Heart left ventricle (tissue), 16 donors: ENCODE measurements at regions not wholly inside any gene's neighbourhood (a gene's known extent, or its start where the extent isn't known, plus 50 kb on each side); places are given as distances from the start of the nearest gene placed in this dataset.
"Not testable (repeated sequence)": the region's sequence is repeated elsewhere in the genome, so short reads cannot be mapped to it uniquely, and the experiment has no call there.

Experiments
- ATAC-seq, 4 donors: fragments of 200-7000 bp; cut with Tn5 transposase; one replicate each; pipeline ENCODE4 v1.9.1; 2020 to 2022; ENCODE audit warnings: moderate library complexity in 4 of 4, mild to moderate bottlenecking in 3 of 4, moderate number of reproducible peaks in 1 of 4
- DNase-seq, 5 donors: peaks; one replicate each; pipeline ENCODE4 v3.0.0-alpha.2; 2020
- H3K27ac ChIP-seq, 12 donors: fragments of 200-600 bp; sonication (generic) in 4 of 12; one replicate each; pipeline versions ENCODE4 v1.5.0 to v1.8.0; 2016 to 2022; ENCODE audit warnings: mild to moderate bottlenecking in 2 of 12
- H3K27me3 ChIP-seq, 9 donors: fragments of 200-600 bp; sonication (generic) in 2 of 9; one replicate each; pipeline versions ENCODE4 v1.5.1 to v1.8.0; 2016 to 2022; ENCODE audit warnings: mild to moderate bottlenecking in 3 of 9
- H3K36me3 ChIP-seq, 9 donors: fragments of 200-600 bp; sonication (generic) in 2 of 9; one replicate each; pipeline versions ENCODE4 v1.5.0 to v1.8.0; 2018 to 2022; ENCODE audit warnings: mild to moderate bottlenecking in 2 of 9
- H3K4me1 ChIP-seq, 12 donors: fragments of 200-600 bp; sonication (generic) in 4 of 12; one replicate each; pipeline versions ENCODE4 v1.5.0 to v1.8.0; 2016 to 2022; ENCODE audit warnings: mild to moderate bottlenecking in 3 of 12
- H3K4me3 ChIP-seq, 12 donors: fragments of 200-600 bp; sonication (generic) in 4 of 12; one replicate each; pipeline versions ENCODE4 v1.5.0 to v1.8.0; 2017 to 2022; ENCODE audit warnings: mild to moderate bottlenecking in 9 of 12, moderate library complexity in 4 of 12
- H3K9me3 ChIP-seq, 12 donors: fragments of 200-600 bp; sonication (generic) in 4 of 12; one replicate each; pipeline versions ENCODE4 v1.5.0 to v1.8.0; 2016 to 2022; ENCODE audit warnings: mild to moderate bottlenecking in 1 of 12
- CTCF ChIP-seq, 12 donors: fragments of 200-600 bp; sonication (generic) in 4 of 12; IDR thresholded peaks; one replicate each; pipeline versions ENCODE4 v1.5.0 to v1.8.0; 2018 to 2022; ENCODE audit warnings: antibody characterized with exemption in 12 of 12, mild to moderate bottlenecking in 5 of 12
- POLR2A ChIP-seq, 2 donors: fragments of 450-650 bp; IDR thresholded peaks; one replicate each; pipeline ENCODE4 v1.6.1; 2017; ENCODE audit warnings: antibody characterized with exemption in 2 of 2, mild to moderate bottlenecking in 2 of 2, moderate library complexity in 2 of 2
- WGBS, 4 donors: extraction: QIAGEN DNeasy Blood & Tissue Kit in 2 of 4; methylation state at CpG; one replicate each; pipeline versions ENCODE4 v1.1.5 to v1.1.7; 2013 to 2018; 5-methylcytosine and 5-hydroxymethylcytosine counted together
- intact Hi-C, 10 donors: fragments of 100-400 bp; cut with DNase I; formaldehyde crosslinking; loops; one replicate each; pipeline versions ENCODE4 v1.11.1 to v1.14.2; 2022
- donor health status: ischemic (EF 13 %, LVEDD 7.1; RV severe dilation, severe dysfunction).
- donor health status: healthy with polysubstance abuse.
- donor health status: DM: no; HTN: yes; CAD: no.
- donor health status: DM: no; HTN: no; CAD: no.
- donor health status: ischemic (EF 25% LVEDD 6.9; RV normal size, moderate dysfunction).
- donor health status: ischemic (EF 25% LVEDD 5.7; RV mildly dilated, moderate dysfunction).
- donor health status: healthy.
- donor health status: DM: yes; HTN: yes; CAD: no.
- donor health status: ischemic (EF 35%, LVEDD 5.7; RV mildly dilated, moderate dysfunction).
- donor health status: nonischemic (EF 11% LVEDD 7.7; RV severe dilation, severe dysfunction).
- donor health status: DM: yes; HTN: yes; CAD: no.
- donor health status: PGD.
- donor health status: ischemic (EF 29% LVEDD 5.4; RV normal size, mild dysfunction).
- donor health status: nonischemic (EF 23%, LVEDD 6.1; RV moderate dilation, normal function).

GRCh38 chr4:31259119-31259518 is 539.0 kb downstream of the PCDH7 start:
- DNase-seq (no peak), ATAC-seq (no peak)
- WGBS, 4 donors: 89 to 97% (median 96%) methylated on average over 9 to 15 of the region's 15 CpGs
- Histone ChIP-seq H3K4me3 (no peak overlapping the region), H3K4me1 (no peaks in the 10 kb centered on the region), H3K36me3 (no peaks in the 10 kb centered on the region), H3K27ac (no peak overlapping the region), H3K9me3 (no peaks in the 10 kb centered on the region), H3K27me3 (no peaks in the 10 kb centered on the region)
- no peak for TF ChIP-seq POLR2A (IDR thresholded peaks at IDR 0.05)
- no peak for TF ChIP-seq CTCF (IDR thresholded peaks at IDR 0.05)
- intact Hi-C loops: no loop called here

- no peak for ATAC-seq
- Histone ChIP-seq H3K9me3 (no peaks in the 10 kb centered on the region), H3K36me3 (no peaks in the 10 kb centered on the region), H3K4me1 (no peaks in the 10 kb centered on the region), H3K4me3 (no peak overlapping the region), H3K27ac (no peak overlapping the region), H3K27me3 (no peaks in the 10 kb centered on the region)
- 25 to 32% (median 28%) methylated on average over 2 of the region's 2 CpGs for WGBS, 4 donors
- TF ChIP-seq POLR2A (IDR thresholded peaks at IDR 0.05): no peak
- no peak for TF ChIP-seq CTCF (IDR thresholded peaks at IDR 0.05)
- intact Hi-C loops: no loop called here
- no peak for DNase-seq
Observed at GRCh38 chr4:31261632-31262031, 541.5 kb downstream of the PCDH7 start.

GRCh38 chr4:31266094-31266493 is 545.9 kb downstream of the PCDH7 start:
- H3K36me3 ChIP-seq, H3K4me3 ChIP-seq, DNase-seq, ATAC-seq, H3K27me3 ChIP-seq, H3K9me3 ChIP-seq, H3K4me1 ChIP-seq, H3K27ac ChIP-seq, intact Hi-C loops: not testable (repeated sequence)
- WGBS, 4 donors: 94 to 98% (median 95%) methylated on average over 4 of the region's 4 CpGs

GRCh38 chr4:31272331-31273061 is 552.3 kb downstream of the PCDH7 start:
- Histone ChIP-seq H3K4me3 (no peak overlapping the region), H3K27ac (no peak overlapping the region), H3K4me1 (no peaks in the 10 kb centered on the region), H3K9me3 (no peaks in the 10 kb centered on the region), H3K27me3 (no peaks in the 10 kb centered on the region), H3K36me3 (no peaks in the 10 kb centered on the region)
- 86 to 89% (median 87%) methylated on average over 6 of the region's 6 CpGs for WGBS, 4 donors
- TF ChIP-seq CTCF (IDR thresholded peaks at IDR 0.05): no peak
- no peak for TF ChIP-seq POLR2A (IDR thresholded peaks at IDR 0.05)
- intact Hi-C loops: no loop called here
- ATAC-seq (no peak), DNase-seq (no peak)

- TF ChIP-seq CTCF (IDR thresholded peaks at IDR 0.05) (no peak), POLR2A (IDR thresholded peaks at IDR 0.05) (no peak)
- Histone ChIP-seq H3K4me1 (no peaks in the 10 kb centered on the region), H3K36me3 (no peaks in the 10 kb centered on the region), H3K27ac (no peak overlapping the region), H3K4me3 (no peak overlapping the region), H3K9me3 (peaks cover 0 to 7% (median 0%) of the 10 kb centered on the region in 12 donors), H3K27me3 (no peaks in the 10 kb centered on the region)
- intact Hi-C loops: no loop called here
- ATAC-seq: no peak
- DNase-seq: no peak
Observed at GRCh38 chr4:31275906-31276305, 555.7 kb downstream of the PCDH7 start.
